ENCODE measurements at regions not wholly inside any gene's neighbourhood (a gene's known extent, or its start where the extent isn't known, plus 50 kb on each side); places are given as distances from the start of the nearest gene placed in this dataset.
"Not testable (repeated sequence)": the region's sequence is repeated elsewhere in the genome, so short reads cannot be mapped to it uniquely, and the experiment has no call there.

GRCh38 chr18:37853706-37854105 lies 288.1 kb upstream of the CELF4 start:
- no peak for DNase-seq (ENCODE audit: low spot score)

- DNase-seq (ENCODE audit: low spot score) = no peak
Observed at GRCh38 chr18:37852464-37852863, 286.9 kb upstream of the CELF4 start.

- DNase-seq (ENCODE audit: low spot score) = no peak
Observed at GRCh38 chr18:37847544-37847943, 281.9 kb upstream of the CELF4 start.

- no peak for DNase-seq (ENCODE audit: low spot score)
Observed at GRCh38 chr18:37846996-37847395, 281.4 kb upstream of the CELF4 start.

GRCh38 chr18:37845498-37845897 lies 279.9 kb upstream of the CELF4 start:
- no peak for DNase-seq (ENCODE audit: low spot score)

- no peak for DNase-seq (ENCODE audit: low spot score)
Observed at GRCh38 chr18:37844209-37844970, 278.8 kb upstream of the CELF4 start.

- no peak for DNase-seq (ENCODE audit: low spot score)
Observed at GRCh38 chr18:37838083-37838482, 272.5 kb upstream of the CELF4 start.

GRCh38 chr18:37836071-37836970 lies 270.7 kb upstream of the CELF4 start:
- DNase-seq (ENCODE audit: low spot score) = no peak

- not testable (repeated sequence) for DNase-seq (ENCODE audit: low spot score)
Observed at GRCh38 chr18:37832010-37832695, 266.6 kb upstream of the CELF4 start.

GRCh38 chr18:37812961-37813360 lies 247.4 kb upstream of the CELF4 start:
- no peak for DNase-seq (ENCODE audit: low spot score)

GRCh38 chr18:37805773-37806404 lies 240.3 kb upstream of the CELF4 start:
- DNase-seq (ENCODE audit: low spot score) = no peak

- no peak for DNase-seq (ENCODE audit: low spot score)
Observed at GRCh38 chr18:37796823-37797349, 231.3 kb upstream of the CELF4 start.

GRCh38 chr18:37787452-37787851 lies 221.9 kb upstream of the CELF4 start:
- no peak for DNase-seq (ENCODE audit: low spot score)

GRCh38 chr18:37783771-37784170 lies 218.2 kb upstream of the CELF4 start:
- DNase-seq (ENCODE audit: low spot score) = peak; percentile 36

- DNase-seq (ENCODE audit: low spot score) = no peak
Observed at GRCh38 chr18:37779220-37779619, 213.6 kb upstream of the CELF4 start.

- DNase-seq (ENCODE audit: low spot score) = peak; percentile 85
Observed at GRCh38 chr18:37778417-37779165, 213.0 kb upstream of the CELF4 start.

GRCh38 chr18:37769826-37770225 lies 204.2 kb upstream of the CELF4 start:
- DNase-seq (ENCODE audit: low spot score) = no peak

GRCh38 chr18:37764541-37765288 lies 199.1 kb upstream of the CELF4 start:
- DNase-seq (ENCODE audit: low spot score) = no peak

GRCh38 chr18:37762076-37762621 lies 196.6 kb upstream of the CELF4 start:
- DNase-seq (ENCODE audit: low spot score) = peak; percentile 86

- DNase-seq (ENCODE audit: low spot score) = no peak
Observed at GRCh38 chr18:37754141-37754540, 188.5 kb upstream of the CELF4 start.

All from Ammon's horn (tissue), 1 donor.